Stomach (tissue), 8 donors: ENCODE measurements at regions not wholly inside any gene's neighbourhood (a gene's known extent, or its start where the extent isn't known, plus 50 kb on each side); places are given as distances from the start of the nearest gene placed in this dataset.

Experiments
- DNase-seq, 2 donors: peaks; one replicate each; pipeline versions ENCODE4 v3.0.0 to v3.0.0-alpha.2; 2013 to 2019
- H3K27ac ChIP-seq, 5 donors: fragments of 200-600 bp in 4 of 5; sonication (generic) in 4 of 5; one replicate each; pipeline ENCODE4 v1.5.1; 2013 to 2019; ENCODE audit warnings: mild to moderate bottlenecking in 1 of 5, moderate library complexity in 1 of 5
- H3K27me3 ChIP-seq, 3 donors: fragments of 200-600 bp; sonication (generic); one replicate each; pipeline ENCODE4 v1.5.1; 2017 to 2019; ENCODE audit warnings: mixed run types in 1 of 3
- H3K36me3 ChIP-seq, 4 donors: fragments of 200-600 bp; sonication (generic); 1 replicate in 3 of 4; 2 replicates in 1 of 4; pipeline ENCODE4 v1.5.1; 2016 to 2019
- H3K4me1 ChIP-seq, 4 donors: fragments of 200-600 bp; sonication (generic); one replicate each; pipeline ENCODE4 v1.5.1; 2016 to 2019
- H3K4me3 ChIP-seq, 4 donors: fragments of 200-600 bp; sonication (generic) in 3 of 4; one replicate each; pipeline ENCODE4 v1.5.1; 2016 to 2019; ENCODE audit warnings: mild to moderate bottlenecking in 1 of 4
- H3K9me3 ChIP-seq, 4 donors: fragments of 200-600 bp; sonication (generic); one replicate each; pipeline ENCODE4 v1.5.1; 2016 to 2019
- EP300 ChIP-seq: sonication (generic); formaldehyde crosslinking; IDR thresholded peaks from one replicate; pipeline ENCODE4 v1.6.1; 2017; ENCODE audit warnings: antibody characterized with exemption
- POLR2A ChIP-seq, 4 donors: fragments of 450-650 bp; IDR thresholded peaks; one replicate each; pipeline ENCODE4 v1.6.1; 2016; ENCODE audit warnings: antibody characterized with exemption in 4 of 4, control low read depth in 2 of 4, mild to moderate bottlenecking in 1 of 4, moderate library complexity in 1 of 4
- POLR2AphosphoS5 ChIP-seq, 3 donors: sonication (generic); formaldehyde crosslinking; IDR thresholded peaks; one replicate each; pipeline ENCODE4 v1.6.1; 2016; ENCODE audit warnings: antibody characterized with exemption in 3 of 3
- WGBS, 5 donors: extraction: QIAGEN DNeasy Blood & Tissue Kit in 3 of 5; methylation state at CpG; one replicate each; pipeline versions ENCODE4 v1.1.5 to v1.1.7; 2013 to 2018; 5-methylcytosine and 5-hydroxymethylcytosine counted together
- intact Hi-C: fragments of 100-400 bp; cut with DNase I; formaldehyde crosslinking; loops from one replicate; pipeline ENCODE4 v1.15.1; 2023; ENCODE audit warnings: low total_unique reads
- TF ChIP-seq, protein P1 (sequence below), 7 experiments: fragments of 450-650 bp in 4 of 7; fragments of 200-600 bp in 3 of 7; sonication (generic) in 3 of 7; IDR thresholded peaks; one replicate each; pipeline ENCODE4 v1.5.1; 2016 to 2019; ENCODE audit warnings: antibody characterized with exemption in 7 of 7, control low read depth in 2 of 7, mild to moderate bottlenecking in 1 of 7
- donor health status: healthy with polysubstance abuse.
- donor health status: Bipolar disorder and iron deficiency.
- donor health status: healthy.

DNA sequence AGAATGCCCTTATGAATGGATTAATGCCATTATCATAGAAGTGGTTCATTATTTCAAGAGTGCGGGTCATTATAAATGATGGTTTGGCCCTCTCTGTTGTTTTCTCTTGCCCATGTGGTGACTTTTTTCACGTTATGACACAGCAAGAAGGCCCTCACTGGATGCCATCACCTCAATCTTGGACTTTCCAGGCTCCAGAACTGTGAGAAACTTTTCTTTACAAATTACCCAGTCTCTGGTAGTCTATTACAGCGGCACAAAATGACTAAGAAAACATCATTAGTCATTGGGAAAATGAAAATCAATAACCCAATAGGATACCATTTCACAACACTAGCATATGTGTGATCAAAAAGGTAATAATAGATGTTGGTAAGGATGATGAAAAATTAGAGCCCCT, 119.0 kb upstream of the LPP start:
- no peaks in the 10 kb centered on the region for H3K9me3 ChIP-seq
- no peak overlapping the region for H3K27ac ChIP-seq
- no peaks in the 10 kb centered on the region for H3K36me3 ChIP-seq
- H3K27me3 ChIP-seq = no peaks in the 10 kb centered on the region
- H3K4me3 ChIP-seq = no peak overlapping the region
- peaks cover 7 to 22% (median 15%) of the 10 kb centered on the region in 4 donors for H3K4me1 ChIP-seq
- intact Hi-C loops = no loop called here
- 78 to 96% (median 93%) methylated on average over 3 of the region's 3 CpGs for WGBS, 5 donors
- no peak for DNase-seq
- no peak for TF ChIP-seq POLR2AphosphoS5 (IDR thresholded peaks at IDR 0.05)
- no peak for TF ChIP-seq EP300
- no peak for TF ChIP-seq POLR2A (IDR thresholded peaks at IDR 0.05)

DNA sequence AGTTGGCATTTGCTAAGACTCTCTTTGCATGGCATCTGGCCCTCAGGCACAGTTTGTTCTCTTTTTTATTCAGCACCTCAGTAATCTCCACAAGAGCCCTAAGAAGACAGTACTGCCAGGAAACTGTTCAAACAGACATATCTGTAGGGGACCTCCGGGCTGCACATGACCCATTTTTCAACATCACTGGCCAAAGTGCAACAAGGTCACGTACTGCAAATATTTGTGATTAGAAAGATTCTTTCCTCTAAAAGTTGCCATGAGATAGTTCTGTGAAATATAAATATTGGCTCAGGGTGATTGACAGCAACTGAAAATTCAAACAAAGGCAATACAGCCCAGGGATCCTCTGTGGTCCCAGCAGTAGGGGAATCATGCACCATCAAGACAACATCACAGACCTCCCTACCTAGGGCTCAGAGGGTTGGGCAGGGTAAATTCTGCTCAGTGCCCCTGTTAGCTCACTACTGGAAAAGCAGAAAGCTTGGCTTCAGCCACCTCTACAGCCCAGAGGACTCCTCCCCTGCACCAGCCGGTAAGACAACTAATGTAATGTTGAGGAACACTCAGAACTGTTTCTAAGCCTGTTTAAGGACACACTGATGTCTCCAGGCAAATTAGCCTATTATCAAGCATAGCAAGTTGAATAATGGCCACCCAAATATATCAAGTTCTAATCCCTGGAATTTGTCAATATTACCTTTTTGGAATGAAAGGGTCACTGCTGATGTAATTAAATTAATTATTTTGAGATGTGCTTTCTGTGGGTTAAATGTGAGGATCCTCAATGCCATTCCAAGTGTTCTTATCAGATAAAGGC, 117.4 kb upstream of the LPP start:
- Histone ChIP-seq H3K4me3 (no peak overlapping the region), H3K27ac (peak overlapping the region; percentile 11 to 60 (median 35)), H3K27me3 (no peaks in the 10 kb centered on the region), H3K36me3 (no peaks in the 10 kb centered on the region), H3K4me1 (peaks cover 7 to 22% (median 15%) of the 10 kb centered on the region in 4 donors), H3K9me3 (no peaks in the 10 kb centered on the region)
- 22 to 47% (median 25%) methylated on average over 3 of the region's 3 CpGs for WGBS, 5 donors
- intact Hi-C loops = no loop called here
- peak; percentile 30 to 59 for DNase-seq
- TF ChIP-seq POLR2AphosphoS5 (IDR thresholded peaks at IDR 0.05) (peak in 2 of 3 donors; percentile 20 to 40), EP300 (no peak)

DNA sequence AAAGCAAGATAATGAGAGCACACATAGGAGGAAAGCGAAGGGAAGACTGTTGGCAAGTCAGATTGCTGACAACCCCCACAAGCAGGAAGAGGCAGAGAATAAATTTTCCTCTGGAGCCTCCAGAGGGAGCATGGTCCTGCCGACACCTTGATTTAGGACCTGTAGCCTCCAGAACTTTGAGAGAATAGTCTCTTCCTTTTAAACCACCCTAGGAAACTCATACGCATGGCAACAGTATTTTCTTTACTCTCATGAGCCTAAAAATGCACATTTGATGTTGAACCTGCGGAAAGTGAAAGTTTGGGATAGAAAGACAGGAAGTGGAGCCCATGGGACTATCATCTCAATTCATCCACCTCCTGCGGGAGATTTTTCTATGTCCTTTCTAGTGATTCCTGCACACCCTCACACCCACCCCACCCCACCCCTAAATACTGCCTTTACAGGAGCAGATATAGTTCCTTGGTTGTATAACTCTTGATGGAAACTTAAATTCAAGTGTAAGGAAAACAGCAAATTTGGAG, 116.7 kb upstream of the LPP start:
- peak overlapping the region in 3 of 5 donors; percentile 11 to 36 (median 35) for H3K27ac ChIP-seq
- 38 to 47% (median 44%) methylated on average over 5 of the region's 5 CpGs for WGBS, 5 donors

DNA sequence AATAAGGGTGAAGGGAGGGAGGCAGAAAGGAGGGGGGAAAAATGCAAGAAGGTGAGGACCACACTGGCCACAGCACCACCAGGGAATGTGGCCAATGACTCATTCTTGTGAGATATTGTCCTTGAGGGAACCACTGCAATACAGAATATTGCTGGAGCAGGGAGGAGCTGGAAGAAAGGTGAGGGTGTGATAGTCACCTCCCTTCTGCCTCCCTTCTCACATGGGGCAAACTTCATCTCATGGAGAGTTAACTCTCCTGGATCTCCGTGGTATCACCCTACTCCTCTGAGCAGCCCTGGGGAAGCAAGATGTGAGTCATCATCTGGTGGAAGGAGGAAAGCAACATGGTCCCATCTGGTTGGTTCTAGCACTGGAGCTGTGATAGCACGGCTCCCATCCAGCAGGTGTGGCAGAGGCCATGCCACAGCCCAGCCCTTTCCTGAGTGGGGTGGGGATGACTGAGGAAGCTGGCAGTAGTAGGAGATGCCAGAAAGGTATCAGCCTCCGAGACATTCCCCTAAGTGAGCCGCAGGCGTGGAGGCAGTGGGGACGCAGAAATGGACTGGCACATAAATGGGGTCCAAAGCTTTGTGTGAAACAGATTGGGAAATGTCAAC, 115.9 kb upstream of the LPP start:
- Histone ChIP-seq H3K4me3 (no peak overlapping the region), H3K9me3 (no peaks in the 10 kb centered on the region), H3K27ac (no peak overlapping the region), H3K27me3 (no peaks in the 10 kb centered on the region), H3K36me3 (no peaks in the 10 kb centered on the region), H3K4me1 (peaks cover 7 to 22% (median 15%) of the 10 kb centered on the region in 4 donors)
- TF ChIP-seq EP300 (no peak), POLR2A (IDR thresholded peaks at IDR 0.05) (no peak), POLR2AphosphoS5 (IDR thresholded peaks at IDR 0.05) (no peak)
- TF ChIP-seq, protein P1, sequence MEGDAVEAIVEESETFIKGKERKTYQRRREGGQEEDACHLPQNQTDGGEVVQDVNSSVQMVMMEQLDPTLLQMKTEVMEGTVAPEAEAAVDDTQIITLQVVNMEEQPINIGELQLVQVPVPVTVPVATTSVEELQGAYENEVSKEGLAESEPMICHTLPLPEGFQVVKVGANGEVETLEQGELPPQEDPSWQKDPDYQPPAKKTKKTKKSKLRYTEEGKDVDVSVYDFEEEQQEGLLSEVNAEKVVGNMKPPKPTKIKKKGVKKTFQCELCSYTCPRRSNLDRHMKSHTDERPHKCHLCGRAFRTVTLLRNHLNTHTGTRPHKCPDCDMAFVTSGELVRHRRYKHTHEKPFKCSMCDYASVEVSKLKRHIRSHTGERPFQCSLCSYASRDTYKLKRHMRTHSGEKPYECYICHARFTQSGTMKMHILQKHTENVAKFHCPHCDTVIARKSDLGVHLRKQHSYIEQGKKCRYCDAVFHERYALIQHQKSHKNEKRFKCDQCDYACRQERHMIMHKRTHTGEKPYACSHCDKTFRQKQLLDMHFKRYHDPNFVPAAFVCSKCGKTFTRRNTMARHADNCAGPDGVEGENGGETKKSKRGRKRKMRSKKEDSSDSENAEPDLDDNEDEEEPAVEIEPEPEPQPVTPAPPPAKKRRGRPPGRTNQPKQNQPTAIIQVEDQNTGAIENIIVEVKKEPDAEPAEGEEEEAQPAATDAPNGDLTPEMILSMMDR (IDR thresholded peaks at IDR 0.05) = no peak
- WGBS, 5 donors = 75 to 88% (median 84%) methylated on average over 5 to 6 of the region's 6 CpGs
- intact Hi-C loops = no loop called here
- DNase-seq = no peak

More for the DNA sequence above, 116.7 kb upstream of the LPP start:
- no peaks in the 10 kb centered on the region for H3K36me3 ChIP-seq
- H3K4me3 ChIP-seq = peak overlapping the region in 1 of 4 donors; percentile 1
- no peaks in the 10 kb centered on the region for H3K27me3 ChIP-seq
- H3K4me1 ChIP-seq = peaks cover 7 to 22% (median 15%) of the 10 kb centered on the region in 4 donors
- DNase-seq = peak; percentile 51 to 77
- no peaks in the 10 kb centered on the region for H3K9me3 ChIP-seq
- peak in 1 of 3 donors; percentile 25 for TF ChIP-seq POLR2AphosphoS5 (IDR thresholded peaks at IDR 0.05)
- TF ChIP-seq POLR2A (IDR thresholded peaks at IDR 0.05) = no peak
- TF ChIP-seq, protein P1 (IDR thresholded peaks at IDR 0.05) = peak in 5 of 7 experiments; percentile 32 to 56 (median 47)
- TF ChIP-seq EP300 = no peak
- intact Hi-C loops = no loop called here

DNA sequence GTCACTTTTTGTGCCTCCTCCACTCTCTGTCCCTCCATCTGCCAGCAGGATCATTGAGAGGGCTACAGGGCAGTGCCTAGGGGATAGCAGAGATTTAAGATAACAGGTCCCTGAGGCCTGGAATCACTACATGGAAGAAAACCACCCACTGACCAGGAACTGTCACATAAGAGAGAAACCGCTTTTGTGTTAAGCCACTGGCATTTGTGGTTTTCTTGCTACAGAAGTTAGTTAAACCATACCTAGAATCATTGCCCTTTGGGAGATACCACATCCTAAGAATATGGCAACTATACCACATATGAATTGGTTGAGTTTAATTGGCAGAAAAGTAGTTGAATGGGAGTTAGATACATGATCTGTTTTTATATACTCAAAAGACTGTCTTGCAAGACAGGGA, 112.8 kb upstream of the LPP start:
- intact Hi-C loops = no loop called here
- peaks cover 7 to 19% (median 14%) of the 10 kb centered on the region in 4 donors for H3K4me1 ChIP-seq
- DNase-seq = no peak

More for the DNA sequence above, 112.8 kb upstream of the LPP start:
- TF ChIP-seq POLR2AphosphoS5 (IDR thresholded peaks at IDR 0.05) = no peak
- TF ChIP-seq, protein P1 (IDR thresholded peaks at IDR 0.05) = no peak
- TF ChIP-seq POLR2A (IDR thresholded peaks at IDR 0.05) = no peak
- TF ChIP-seq EP300 = no peak
- H3K27ac ChIP-seq = no peak overlapping the region
- no peaks in the 10 kb centered on the region for H3K9me3 ChIP-seq
- no peaks in the 10 kb centered on the region for H3K36me3 ChIP-seq
- 79 to 100% (median 88%) methylated on average over 1 of the region's 1 CpG for WGBS, 5 donors
- no peaks in the 10 kb centered on the region for H3K27me3 ChIP-seq
- no peak overlapping the region for H3K4me3 ChIP-seq
